ENCODE measurements at regions not wholly inside any gene's neighbourhood (a gene's known extent, or its start where the extent isn't known, plus 50 kb on each side); places are given as distances from the start of the nearest gene placed in this dataset.

GRCh38 chr21:20306836-20307235 lies 691.4 kb upstream of the NCAM2 start:
- DNase-seq: no peak

GRCh38 chr21:20308586-20309315 lies 689.5 kb upstream of the NCAM2 start:
- DNase-seq: no peak

GRCh38 chr21:20311234-20311787 lies 686.9 kb upstream of the NCAM2 start:
- no peak for DNase-seq

GRCh38 chr21:20313013-20313412 lies 685.2 kb upstream of the NCAM2 start:
- no peak for DNase-seq

- DNase-seq: no peak
Measured at GRCh38 chr21:20315042-20315441, 683.2 kb upstream of the NCAM2 start.

GRCh38 chr21:20329636-20330035 lies 668.6 kb upstream of the NCAM2 start:
- no peak for DNase-seq

GRCh38 chr21:20330652-20331051 lies 667.6 kb upstream of the NCAM2 start:
- no peak for DNase-seq

GRCh38 chr21:20334585-20334984 lies 663.6 kb upstream of the NCAM2 start:
- no peak for DNase-seq

- no peak for DNase-seq
Measured at GRCh38 chr21:20341431-20341830, 656.8 kb upstream of the NCAM2 start.

GRCh38 chr21:20343186-20343585 lies 655.0 kb upstream of the NCAM2 start:
- no peak for DNase-seq

- no peak for DNase-seq
Measured at GRCh38 chr21:20351138-20351537, 647.1 kb upstream of the NCAM2 start.

- no peak for DNase-seq
Measured at GRCh38 chr21:20353351-20353750, 644.9 kb upstream of the NCAM2 start.

- no peak for DNase-seq
Measured at GRCh38 chr21:20373031-20373430, 625.2 kb upstream of the NCAM2 start.

- no peak for DNase-seq
Measured at GRCh38 chr21:20377250-20377649, 621.0 kb upstream of the NCAM2 start.

GRCh38 chr21:20388400-20388799 lies 609.8 kb upstream of the NCAM2 start:
- DNase-seq: no peak

- DNase-seq: no peak
Measured at GRCh38 chr21:20396798-20397197, 601.4 kb upstream of the NCAM2 start.

GRCh38 chr21:20404915-20405314 lies 593.3 kb upstream of the NCAM2 start:
- DNase-seq: no peak

- DNase-seq: no peak
Measured at GRCh38 chr21:20418353-20418752, 579.9 kb upstream of the NCAM2 start.

GRCh38 chr21:20419772-20420171 lies 578.4 kb upstream of the NCAM2 start:
- DNase-seq: no peak

- DNase-seq: no peak
Measured at GRCh38 chr21:20424943-20425342, 573.3 kb upstream of the NCAM2 start.

GRCh38 chr21:20425856-20426255 lies 572.4 kb upstream of the NCAM2 start:
- no peak for DNase-seq

- DNase-seq: no peak
Measured at GRCh38 chr21:20440338-20440737, 557.9 kb upstream of the NCAM2 start.

GRCh38 chr21:20443558-20444155 lies 554.6 kb upstream of the NCAM2 start:
- DNase-seq: no peak

- no peak for DNase-seq
Measured at GRCh38 chr21:20445971-20446370, 552.2 kb upstream of the NCAM2 start.

- no peak for DNase-seq
Measured at GRCh38 chr21:20451046-20451445, 547.2 kb upstream of the NCAM2 start.
